GM12891 (cell line): ENCODE measurements at regions not wholly inside any gene's neighbourhood (a gene's known extent, or its start where the extent isn't known, plus 50 kb on each side); places are given as distances from the start of the nearest gene placed in this dataset.

Source experiments
- DNase-seq: peaks from one replicate; pipeline ENCODE4 v3.0.0; 2011; ENCODE audit warnings: low spot score; ENCODE audit not compliant: insufficient read length
- FAIRE-seq: peaks from 2 replicates; lab custom pipeline; 2011; peaks lifted over from hg19 to GRCh38; lab: Jason Lieb, UNC
- PAX5 ChIP-seq: IDR thresholded peaks from 2 replicates; pipeline ENCODE4 v1.6.1; 2011; ENCODE audit warnings: low read length, moderate library complexity, mild to moderate bottlenecking; ENCODE audit not compliant: insufficient read depth, severe bottlenecking
- POLR2A ChIP-seq: IDR thresholded peaks from 2 replicates; pipeline ENCODE4 v1.6.1; 2011; ENCODE audit warnings: low read depth, low read length, control low read depth
- POLR2AphosphoS5 ChIP-seq: IDR thresholded peaks from 2 replicates; pipeline ENCODE4 v1.6.1; 2011; ENCODE audit warnings: low read depth, low read length, control low read depth
- POU2F2 ChIP-seq: IDR thresholded peaks from 2 replicates; pipeline ENCODE4 v1.6.1; 2011; ENCODE audit warnings: low read depth, mild to moderate bottlenecking, control low read depth, low read length, moderate library complexity
- SPI1 ChIP-seq: IDR thresholded peaks from 2 replicates; pipeline ENCODE4 v1.6.1; 2011; ENCODE audit warnings: low read depth, low read length, control low read depth
- TAF1 ChIP-seq: IDR thresholded peaks from 2 replicates; pipeline ENCODE4 v1.6.1; 2011; ENCODE audit warnings: low read depth, low read length, control low read depth

DNA sequence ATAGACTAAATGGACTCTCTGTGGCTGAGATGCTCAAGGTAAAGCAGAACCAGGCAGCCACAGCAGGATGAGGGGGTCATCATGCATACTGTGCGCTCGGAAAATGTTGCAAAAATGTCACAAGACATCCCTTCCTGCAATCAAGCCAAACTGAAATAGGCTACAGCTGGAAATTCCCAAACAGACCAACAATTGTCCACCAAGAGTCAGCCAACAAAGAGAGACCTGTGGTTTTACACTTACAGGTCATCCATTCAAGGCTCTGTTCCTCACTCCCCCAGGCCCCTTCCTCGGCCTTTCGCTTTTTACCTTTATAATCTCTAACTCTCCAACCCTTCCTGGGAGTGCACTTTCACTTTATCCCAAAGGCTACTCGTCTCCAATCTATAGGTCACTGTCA, 1066.9 kb downstream of the TSN start:
- TF ChIP-seq SPI1 (no peak), POU2F2 (no peak), POLR2AphosphoS5 (no peak), PAX5 (no peak), TAF1 (no peak), POLR2A (no peak)
- FAIRE-seq (no peak), DNase-seq (no peak)

DNA sequence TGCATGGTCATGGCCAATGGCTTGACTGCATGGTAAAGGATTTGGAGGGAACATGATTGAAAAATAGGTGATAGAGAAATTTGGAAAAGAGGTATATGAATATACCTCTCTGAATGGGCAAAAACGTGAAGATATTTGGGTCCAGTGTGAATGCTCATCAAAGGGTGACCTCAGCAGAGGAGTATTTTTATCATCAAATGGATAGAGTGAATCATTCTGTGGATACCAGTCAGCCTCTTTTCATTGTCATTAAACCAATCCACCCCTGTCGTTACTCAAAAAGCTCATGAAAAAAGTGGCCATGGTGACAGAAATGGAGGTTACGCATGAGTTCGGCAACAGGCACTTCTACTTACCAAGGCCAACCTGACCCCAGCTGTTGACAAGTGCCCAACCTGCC, 1074.7 kb downstream of the TSN start:
- DNase-seq (no peak), FAIRE-seq (no peak)
- TF ChIP-seq POLR2A (no peak), POLR2AphosphoS5 (no peak), TAF1 (no peak), SPI1 (no peak), POU2F2 (no peak), PAX5 (no peak)

DNA sequence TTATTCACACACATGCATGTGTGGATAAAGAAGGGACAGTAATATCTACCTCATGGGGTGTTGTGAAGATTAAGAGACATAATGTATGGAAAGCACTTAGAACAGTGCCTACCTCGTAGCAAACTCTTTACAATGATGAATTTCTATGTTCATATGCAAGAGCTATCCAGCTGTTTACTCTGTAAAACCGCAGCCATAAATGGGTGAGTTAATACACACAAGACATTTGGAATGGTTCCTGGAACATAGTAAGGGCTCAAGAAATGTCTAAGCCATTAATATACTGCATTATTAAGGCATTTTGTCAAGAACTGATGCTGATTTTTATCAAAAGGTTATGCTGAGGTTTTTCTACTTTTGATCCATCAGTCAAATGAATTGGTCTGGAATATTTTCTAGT, 1076.2 kb downstream of the TSN start:
- FAIRE-seq = no peak
- no peak for DNase-seq
- TF ChIP-seq POLR2AphosphoS5 (no peak), SPI1 (no peak), TAF1 (no peak), POU2F2 (no peak), POLR2A (no peak), PAX5 (no peak)

DNA sequence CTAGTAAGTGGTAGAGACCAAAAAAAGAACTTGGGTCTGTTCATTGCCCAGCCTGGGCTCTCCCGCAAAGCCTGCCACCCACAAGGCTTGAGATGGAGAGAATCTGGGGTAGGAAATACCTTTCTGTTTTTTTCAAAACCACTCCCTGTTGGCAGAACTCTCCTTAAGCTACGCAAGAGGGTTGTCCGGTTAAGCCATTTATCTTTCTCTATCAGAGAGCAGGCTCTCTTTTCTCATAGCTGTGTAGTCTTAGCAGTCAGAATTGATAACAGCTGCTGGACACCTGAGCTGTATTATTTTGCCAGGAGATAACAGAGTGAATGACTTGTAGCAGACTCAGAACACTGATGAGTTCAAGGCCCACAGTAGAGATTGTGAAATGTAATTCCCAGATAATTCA, 1088.1 kb downstream of the TSN start:
- TF ChIP-seq PAX5 = no peak
- no peak for TF ChIP-seq POLR2AphosphoS5
- DNase-seq (no peak), FAIRE-seq (no peak)

DNA sequence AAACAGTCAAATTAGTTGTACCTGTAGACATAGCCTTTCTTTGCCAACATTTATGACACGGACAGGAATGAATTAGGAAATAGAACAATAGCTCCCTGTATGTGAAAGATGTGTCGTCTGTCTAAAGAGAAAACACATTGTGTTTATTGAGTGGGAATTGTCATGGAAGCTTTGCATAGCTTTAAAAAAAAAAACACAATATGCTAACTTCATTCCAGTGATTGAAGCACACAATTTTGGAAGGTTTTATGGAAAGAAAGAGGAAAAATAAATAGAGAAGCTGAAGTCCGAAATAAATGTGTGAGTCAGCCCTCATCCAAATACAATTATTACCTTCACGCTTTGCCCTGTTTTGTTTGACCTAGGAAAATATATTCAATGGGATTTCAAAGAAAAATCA, 1095.7 kb downstream of the TSN start:
- FAIRE-seq (no peak), DNase-seq (no peak)
- TF ChIP-seq POU2F2 = no peak
- no peak for TF ChIP-seq SPI1
- no peak for TF ChIP-seq POLR2AphosphoS5
- TF ChIP-seq TAF1 = no peak
- no peak for TF ChIP-seq PAX5
- no peak for TF ChIP-seq POLR2A

DNA sequence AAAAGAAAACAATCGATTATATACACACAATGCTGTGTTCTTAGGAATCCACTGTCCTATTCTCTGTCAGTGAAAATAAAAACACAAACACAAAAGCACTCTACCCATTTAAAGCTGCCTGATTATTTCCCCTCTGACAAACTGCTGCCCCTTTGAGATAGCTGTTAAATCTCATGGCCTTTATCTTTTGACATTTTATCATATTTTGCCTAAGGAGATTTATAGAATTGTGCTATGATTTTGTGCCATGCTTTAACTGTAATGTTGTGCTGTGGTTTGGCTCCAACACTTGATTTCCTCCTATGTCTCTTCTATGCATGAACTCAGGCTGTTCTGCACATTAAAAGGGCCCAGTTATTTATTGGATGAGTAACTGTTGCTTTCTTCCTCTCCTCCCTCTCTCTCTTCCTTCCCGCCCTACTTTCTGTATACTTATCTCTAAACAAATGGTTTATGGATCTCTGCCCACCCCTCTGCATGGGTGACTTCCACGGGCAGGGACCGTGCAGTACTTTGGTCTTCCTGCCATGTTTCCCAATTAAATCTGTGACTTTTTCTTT, 1096.6 kb downstream of the TSN start:
- TF ChIP-seq TAF1 (no peak), POLR2AphosphoS5 (no peak)
- DNase-seq (no peak), FAIRE-seq (no peak)

DNA sequence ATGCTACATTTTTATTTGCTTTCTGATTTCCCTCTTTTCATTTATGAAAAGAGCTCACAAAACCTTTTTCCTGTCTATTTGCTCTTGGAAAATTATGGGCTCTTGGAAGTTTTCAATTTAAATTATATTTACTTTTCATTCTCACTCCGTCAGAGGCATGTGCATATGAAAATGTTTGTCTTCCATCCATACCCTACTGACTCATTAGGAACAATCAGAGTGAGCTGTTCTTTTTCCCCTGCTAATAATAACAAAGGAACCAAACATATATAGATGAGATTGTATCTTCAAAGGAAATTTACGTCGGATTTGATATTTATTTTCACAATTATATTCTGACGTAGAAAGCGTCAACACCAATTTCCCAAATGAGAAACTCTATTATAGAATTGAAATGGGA, 1101.2 kb downstream of the TSN start:
- FAIRE-seq = no peak
- TF ChIP-seq PAX5 (no peak), TAF1 (no peak), POU2F2 (no peak), SPI1 (no peak), POLR2A (no peak), POLR2AphosphoS5 (no peak)
- DNase-seq = no peak

DNA sequence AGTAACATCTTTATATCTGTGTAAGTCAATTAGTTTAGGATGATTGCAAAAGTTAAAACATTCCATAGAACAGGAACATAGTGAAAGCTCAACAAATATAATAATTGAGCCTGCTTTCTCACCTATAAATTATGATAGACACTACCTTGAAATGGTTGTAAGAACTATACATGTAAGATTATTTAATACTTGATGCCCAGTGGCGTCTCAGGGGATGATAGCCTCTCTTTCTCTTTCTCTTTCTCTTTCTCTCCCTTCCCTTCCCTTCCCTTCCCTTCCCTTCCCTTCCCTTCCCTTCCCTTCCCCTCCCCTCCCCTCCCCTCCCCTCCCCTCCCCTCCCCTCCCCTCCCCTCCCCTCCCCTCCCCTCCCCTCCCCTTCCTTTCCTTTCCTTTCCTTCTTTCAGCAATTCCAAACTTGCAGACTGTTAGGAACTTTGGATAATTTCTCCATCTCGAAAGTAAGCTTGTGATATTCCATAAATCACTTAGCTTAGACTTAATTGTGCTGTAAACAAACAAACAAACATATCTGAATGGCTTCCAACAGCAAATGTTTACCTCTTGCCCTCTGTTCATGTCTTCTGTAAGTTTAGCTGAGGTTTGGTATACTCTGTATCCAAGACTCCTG, 1102.7 kb downstream of the TSN start:
- DNase-seq (no peak), FAIRE-seq (no peak)
- TF ChIP-seq SPI1 (no peak), PAX5 (no peak), POLR2AphosphoS5 (no peak), POLR2A (no peak), TAF1 (no peak), POU2F2 (no peak)

DNA sequence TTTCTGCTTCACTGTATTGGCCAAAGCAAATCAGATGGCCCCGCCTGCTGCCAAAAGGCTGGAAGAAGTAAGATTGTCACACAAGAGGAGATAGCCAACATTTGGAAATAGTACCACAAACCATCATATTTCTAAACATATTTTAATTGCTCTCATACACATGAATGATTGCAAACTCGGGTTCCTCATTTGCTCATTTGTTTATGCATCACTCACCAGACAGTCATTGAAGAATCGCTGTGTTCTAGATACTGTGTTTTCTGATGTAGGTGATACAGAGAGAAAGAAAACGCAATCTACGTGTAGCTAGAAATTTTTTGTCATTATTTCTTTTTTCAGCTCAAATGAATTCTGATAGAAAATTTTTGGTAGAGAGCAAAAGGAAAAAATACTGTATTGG, 1103.4 kb downstream of the TSN start:
- DNase-seq = no peak
- FAIRE-seq = no peak
- TF ChIP-seq POLR2AphosphoS5 (no peak), POLR2A (no peak)

DNA sequence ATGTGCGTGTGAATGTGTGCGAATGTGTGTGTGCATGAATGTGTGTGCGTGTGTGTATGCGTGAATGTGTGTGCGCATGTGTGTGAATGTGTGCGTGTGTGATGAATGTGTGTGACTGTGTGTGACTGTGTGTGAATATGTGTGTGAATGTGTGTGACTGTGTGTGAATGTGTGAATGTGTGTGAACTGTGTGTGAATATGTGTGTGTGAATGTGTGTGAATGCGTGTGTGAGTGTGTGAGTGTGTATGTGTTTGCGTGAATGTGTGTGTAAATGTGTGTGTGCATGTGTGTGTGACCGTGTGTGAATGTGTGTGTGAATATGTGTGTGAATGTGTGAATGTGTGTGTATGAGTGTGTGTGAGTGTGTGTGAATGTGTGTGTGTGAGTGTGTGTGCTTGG, 1103.8 kb downstream of the TSN start:
- FAIRE-seq = peak; percentile 73
- TF ChIP-seq SPI1 (no peak), TAF1 (no peak), POLR2A (no peak), POLR2AphosphoS5 (no peak), POU2F2 (no peak), PAX5 (no peak)

DNA sequence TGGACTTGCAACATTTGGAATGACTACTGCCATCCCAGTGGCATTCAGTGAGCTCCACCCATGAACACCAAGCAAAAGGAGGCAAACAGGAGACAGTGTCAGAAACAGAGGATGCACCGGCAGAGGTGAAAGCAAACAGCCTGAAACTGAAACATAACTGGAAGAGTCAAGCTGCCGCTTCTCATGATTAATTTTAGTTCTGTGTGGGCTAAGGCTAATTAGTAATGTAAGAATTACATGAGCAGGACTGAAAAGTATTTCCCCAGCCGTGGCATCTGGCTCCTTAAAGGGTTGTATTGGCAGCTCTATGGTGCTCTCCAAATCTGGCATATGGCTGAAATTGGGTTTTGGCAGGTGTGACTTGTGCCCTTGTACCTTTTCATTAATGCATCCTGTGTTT, 1108.1 kb downstream of the TSN start:
- FAIRE-seq (no peak), DNase-seq (no peak)
- TF ChIP-seq POU2F2 = no peak
- no peak for TF ChIP-seq TAF1
- no peak for TF ChIP-seq SPI1
- no peak for TF ChIP-seq POLR2A
- TF ChIP-seq PAX5 = no peak
- TF ChIP-seq POLR2AphosphoS5 = no peak

More for the DNA sequence above, 1103.8 kb downstream of the TSN start:
- no peak for DNase-seq
